ENCODE measurements at regions not wholly inside any gene's neighbourhood (a gene's known extent, or its start where the extent isn't known, plus 50 kb on each side); places are given as distances from the start of the nearest gene placed in this dataset.

DNA sequence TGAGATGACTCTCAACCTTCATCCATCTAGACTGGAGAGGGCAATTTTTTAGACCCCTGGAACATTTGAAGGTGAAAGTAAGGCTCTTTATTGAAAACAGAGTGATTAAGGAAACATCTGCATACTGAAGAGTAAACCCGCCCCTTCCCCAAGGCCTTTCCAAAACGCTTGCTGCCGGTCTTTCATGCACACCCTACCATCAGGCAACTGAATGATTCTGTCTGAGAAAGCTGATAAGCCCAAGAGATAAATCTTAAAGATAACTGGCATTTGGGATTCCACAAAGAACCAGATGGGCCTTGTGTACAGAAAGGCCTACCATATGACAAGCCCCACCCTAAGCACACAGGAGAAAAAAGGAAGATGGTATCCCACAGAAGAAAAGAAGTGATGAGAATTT is 54.4 kb upstream of the PIK3R1 start:
- H3K9me3 ChIP-seq (ENCODE audit: severe bottlenecking), result no peaks in the 10 kb centered on the region
- TF ChIP-seq, protein P1, sequence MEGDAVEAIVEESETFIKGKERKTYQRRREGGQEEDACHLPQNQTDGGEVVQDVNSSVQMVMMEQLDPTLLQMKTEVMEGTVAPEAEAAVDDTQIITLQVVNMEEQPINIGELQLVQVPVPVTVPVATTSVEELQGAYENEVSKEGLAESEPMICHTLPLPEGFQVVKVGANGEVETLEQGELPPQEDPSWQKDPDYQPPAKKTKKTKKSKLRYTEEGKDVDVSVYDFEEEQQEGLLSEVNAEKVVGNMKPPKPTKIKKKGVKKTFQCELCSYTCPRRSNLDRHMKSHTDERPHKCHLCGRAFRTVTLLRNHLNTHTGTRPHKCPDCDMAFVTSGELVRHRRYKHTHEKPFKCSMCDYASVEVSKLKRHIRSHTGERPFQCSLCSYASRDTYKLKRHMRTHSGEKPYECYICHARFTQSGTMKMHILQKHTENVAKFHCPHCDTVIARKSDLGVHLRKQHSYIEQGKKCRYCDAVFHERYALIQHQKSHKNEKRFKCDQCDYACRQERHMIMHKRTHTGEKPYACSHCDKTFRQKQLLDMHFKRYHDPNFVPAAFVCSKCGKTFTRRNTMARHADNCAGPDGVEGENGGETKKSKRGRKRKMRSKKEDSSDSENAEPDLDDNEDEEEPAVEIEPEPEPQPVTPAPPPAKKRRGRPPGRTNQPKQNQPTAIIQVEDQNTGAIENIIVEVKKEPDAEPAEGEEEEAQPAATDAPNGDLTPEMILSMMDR (IDR thresholded peaks at IDR 0.05; ENCODE audit: low read depth, low read length), result no peak

DNA sequence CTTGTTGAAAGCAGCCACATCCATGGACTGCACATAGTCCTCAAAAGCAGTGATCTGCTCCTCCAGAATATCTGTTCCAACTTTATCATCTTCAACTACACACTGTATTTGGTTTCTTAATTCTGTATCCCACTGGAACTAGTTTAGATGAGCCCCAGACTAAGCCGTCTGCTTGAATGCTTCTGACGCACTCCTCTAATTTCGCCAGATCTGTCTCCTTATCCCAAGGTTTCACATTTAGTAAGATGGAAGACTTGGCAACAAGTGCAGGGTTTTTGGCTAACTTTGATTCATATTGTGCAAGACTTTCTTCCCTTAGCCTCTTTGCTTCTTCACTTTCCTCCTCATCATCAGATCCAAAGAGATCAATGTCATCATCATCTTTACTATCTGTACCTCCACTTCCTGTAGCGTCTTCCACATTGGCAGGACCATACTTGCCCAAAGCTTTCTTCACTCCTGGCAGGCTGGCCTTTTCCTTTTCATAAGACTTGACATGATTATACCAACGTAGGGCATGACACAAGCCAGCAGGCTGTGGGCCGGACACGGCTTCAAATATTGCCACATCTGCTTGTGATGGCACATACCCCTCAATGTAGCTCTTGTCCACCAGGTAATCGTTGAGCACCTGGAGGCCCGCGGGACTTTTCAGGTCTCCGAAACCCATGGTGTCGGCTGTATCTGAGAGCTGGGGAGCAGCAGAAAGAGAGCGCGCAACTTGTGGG is 56.2 kb upstream of the PIK3R1 start:
- Histone ChIP-seq H3K9me3 (ENCODE audit: severe bottlenecking) (no peaks in the 10 kb centered on the region), H3K36me3 (no peaks in the 10 kb centered on the region), H3K27me3 (ENCODE audit: insufficient read depth, low read depth, severe bottlenecking) (no peaks in the 10 kb centered on the region), H3K4me3 (ENCODE audit: low read depth, low read length) (no peak overlapping the region), H3K27ac (no peak overlapping the region)
- TF ChIP-seq, protein P1 (IDR thresholded peaks at IDR 0.05; ENCODE audit: low read depth, low read length), result no peak
- DNase-seq, result no peak

More for the DNA sequence above, 54.4 kb upstream of the PIK3R1 start:
- no peak overlapping the region for H3K4me3 ChIP-seq (ENCODE audit: low read depth, low read length)
- peak; percentile 20 for DNase-seq
- no peak overlapping the region for H3K27ac ChIP-seq
- no peaks in the 10 kb centered on the region for H3K36me3 ChIP-seq
- no peaks in the 10 kb centered on the region for H3K27me3 ChIP-seq (ENCODE audit: insufficient read depth, low read depth, severe bottlenecking)

- Histone ChIP-seq H3K4me3 (ENCODE audit: low read depth, low read length) (no peak overlapping the region), H3K9me3 (ENCODE audit: severe bottlenecking) (no peaks in the 10 kb centered on the region), H3K36me3 (no peaks in the 10 kb centered on the region), H3K27me3 (ENCODE audit: insufficient read depth, low read depth, severe bottlenecking) (no peaks in the 10 kb centered on the region), H3K27ac (no peak overlapping the region)
- TF ChIP-seq, protein P1 (IDR thresholded peaks at IDR 0.05; ENCODE audit: low read depth, low read length), result no peak
- no peak for DNase-seq
Observed at GRCh38 chr5:68155940-68156339, 59.6 kb upstream of the PIK3R1 start.

- H3K9me3 ChIP-seq (ENCODE audit: severe bottlenecking), result no peaks in the 10 kb centered on the region
- DNase-seq, result no peak
- H3K4me3 ChIP-seq (ENCODE audit: low read depth, low read length), result no peak overlapping the region
- H3K36me3 ChIP-seq, result no peaks in the 10 kb centered on the region
- H3K27ac ChIP-seq, result no peak overlapping the region
- no peaks in the 10 kb centered on the region for H3K27me3 ChIP-seq (ENCODE audit: insufficient read depth, low read depth, severe bottlenecking)
- TF ChIP-seq, protein P1 (IDR thresholded peaks at IDR 0.05; ENCODE audit: low read depth, low read length), result no peak
Observed at GRCh38 chr5:68154119-68154857, 61.3 kb upstream of the PIK3R1 start.

GRCh38 chr5:68151812-68152211 is 63.7 kb upstream of the PIK3R1 start:
- TF ChIP-seq, protein P1 (IDR thresholded peaks at IDR 0.05; ENCODE audit: low read depth, low read length), result no peak
- Histone ChIP-seq H3K9me3 (ENCODE audit: severe bottlenecking) (no peaks in the 10 kb centered on the region), H3K4me3 (ENCODE audit: low read depth, low read length) (no peak overlapping the region), H3K27ac (no peak overlapping the region), H3K27me3 (ENCODE audit: insufficient read depth, low read depth, severe bottlenecking) (no peaks in the 10 kb centered on the region), H3K36me3 (no peaks in the 10 kb centered on the region)
- no peak for DNase-seq

All from WERI-Rb-1 (cell line).